Right lobe of liver (tissue), 6 donors: ENCODE measurements at regions not wholly inside any gene's neighbourhood (a gene's known extent, or its start where the extent isn't known, plus 50 kb on each side); places are given as distances from the start of the nearest gene placed in this dataset.

Experiments used
- ATAC-seq, 4 donors: fragments of 200-7000 bp; cut with Tn5 transposase; one replicate each; pipeline ENCODE4 v1.9.1; 2020; ENCODE audit warnings: mild to moderate bottlenecking in 4 of 4, moderate library complexity in 4 of 4
- DNase-seq, 3 donors: peaks; one replicate each; pipeline ENCODE4 v3.0.0-alpha.2; 2020
- H3K27ac ChIP-seq, 3 donors: fragments of 200-600 bp; one replicate each; pipeline ENCODE4 v1.8.0; 2022
- H3K27me3 ChIP-seq, 2 donors: fragments of 200-600 bp; one replicate each; pipeline ENCODE4 v1.8.0; 2022
- H3K36me3 ChIP-seq, 4 donors: fragments of 200-600 bp; sonication (generic) in 1 of 4; one replicate each; pipeline versions ENCODE4 v1.5.1 to v1.8.0; 2017 to 2022; ENCODE audit warnings: control low read depth in 1 of 4
- H3K4me1 ChIP-seq, 4 donors: fragments of 200-600 bp; sonication (generic) in 1 of 4; one replicate each; pipeline versions ENCODE4 v1.5.1 to v1.8.0; 2017 to 2022; ENCODE audit warnings: control low read depth in 1 of 4
- H3K4me3 ChIP-seq, 3 donors: fragments of 200-600 bp; one replicate each; pipeline ENCODE4 v1.8.0; 2022
- H3K9me3 ChIP-seq, 4 donors: fragments of 200-600 bp; sonication (generic) in 1 of 4; one replicate each; pipeline versions ENCODE4 v1.5.1 to v1.8.0; 2017 to 2022; ENCODE audit warnings: control low read depth in 1 of 4
- POLR2A ChIP-seq: fragments of 450-650 bp; IDR thresholded peaks from one replicate; pipeline ENCODE4 v1.6.1; 2017; ENCODE audit warnings: antibody characterized with exemption, mild to moderate bottlenecking
- WGBS: methylation state at CpG from one replicate; pipeline ENCODE4 v1.1.6; 2018; ENCODE audit warnings: low coverage, low lambda C conversion rate; ENCODE audit not compliant: insufficient coverage; ENCODE audit errors: missing lambda C conversion rate; 5-methylcytosine and 5-hydroxymethylcytosine counted together
- intact Hi-C, 2 donors: fragments of 100-400 bp; cut with DNase I; formaldehyde crosslinking; loops; one replicate each; pipeline versions ENCODE4 v1.11.2 to v1.14.1; 2022
- TF ChIP-seq, protein P1 (sequence below), 4 donors: fragments of 200-600 bp in 3 of 4; fragments of 450-650 bp in 1 of 4; IDR thresholded peaks; one replicate each; pipeline versions ENCODE4 v1.5.1 to v1.8.0; 2016 to 2022; ENCODE audit warnings: antibody characterized with exemption in 4 of 4, mild to moderate bottlenecking in 2 of 4
- donor health status: DM: no; HTN: yes; CAD: no.
- donor health status: DM: no; HTN: no; CAD: no.
- donor health status: DM: no; HTN: no; CAD: no.
- donor health status: DM: no; HTN: yes; CAD: no.
- donor health status: DM: no; HTN: yes; CAD: no.

DNA sequence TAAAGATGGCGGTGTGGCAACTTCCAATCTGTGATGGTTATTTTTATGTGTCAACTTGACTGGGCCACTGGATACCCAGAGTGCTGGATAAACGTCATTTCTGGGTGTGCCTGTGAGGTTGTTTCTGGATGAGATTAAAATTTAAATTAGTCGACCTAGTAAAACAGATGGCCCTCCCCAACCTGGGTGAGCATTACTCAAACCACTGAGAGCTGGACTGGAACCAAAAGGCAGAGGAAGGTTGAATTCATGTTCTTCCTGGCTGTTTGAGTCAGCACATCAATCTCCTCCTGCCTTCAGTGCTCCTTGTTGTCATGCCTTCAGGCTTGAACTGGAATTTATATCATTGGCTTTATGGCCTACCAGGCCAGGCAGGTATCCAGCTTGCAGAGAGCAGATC lies 190.8 kb upstream of the RGPD4 start:
- intact Hi-C loops: no loop called here
- no peak for TF ChIP-seq POLR2A
- TF ChIP-seq, protein P1, sequence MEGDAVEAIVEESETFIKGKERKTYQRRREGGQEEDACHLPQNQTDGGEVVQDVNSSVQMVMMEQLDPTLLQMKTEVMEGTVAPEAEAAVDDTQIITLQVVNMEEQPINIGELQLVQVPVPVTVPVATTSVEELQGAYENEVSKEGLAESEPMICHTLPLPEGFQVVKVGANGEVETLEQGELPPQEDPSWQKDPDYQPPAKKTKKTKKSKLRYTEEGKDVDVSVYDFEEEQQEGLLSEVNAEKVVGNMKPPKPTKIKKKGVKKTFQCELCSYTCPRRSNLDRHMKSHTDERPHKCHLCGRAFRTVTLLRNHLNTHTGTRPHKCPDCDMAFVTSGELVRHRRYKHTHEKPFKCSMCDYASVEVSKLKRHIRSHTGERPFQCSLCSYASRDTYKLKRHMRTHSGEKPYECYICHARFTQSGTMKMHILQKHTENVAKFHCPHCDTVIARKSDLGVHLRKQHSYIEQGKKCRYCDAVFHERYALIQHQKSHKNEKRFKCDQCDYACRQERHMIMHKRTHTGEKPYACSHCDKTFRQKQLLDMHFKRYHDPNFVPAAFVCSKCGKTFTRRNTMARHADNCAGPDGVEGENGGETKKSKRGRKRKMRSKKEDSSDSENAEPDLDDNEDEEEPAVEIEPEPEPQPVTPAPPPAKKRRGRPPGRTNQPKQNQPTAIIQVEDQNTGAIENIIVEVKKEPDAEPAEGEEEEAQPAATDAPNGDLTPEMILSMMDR (IDR thresholded peaks at IDR 0.05): no peak
- 44% methylated on average over 3 of the region's 3 CpGs for WGBS
- no peaks in the 10 kb centered on the region for H3K27me3 ChIP-seq
- H3K36me3 ChIP-seq: no peaks in the 10 kb centered on the region
- H3K27ac ChIP-seq: no peak overlapping the region
- no peak overlapping the region for H3K4me3 ChIP-seq
- DNase-seq: no peak
- peaks cover 0 to 7% (median 0%) of the 10 kb centered on the region in 4 donors for H3K9me3 ChIP-seq
- no peaks in the 10 kb centered on the region for H3K4me1 ChIP-seq
- no peak for ATAC-seq

DNA sequence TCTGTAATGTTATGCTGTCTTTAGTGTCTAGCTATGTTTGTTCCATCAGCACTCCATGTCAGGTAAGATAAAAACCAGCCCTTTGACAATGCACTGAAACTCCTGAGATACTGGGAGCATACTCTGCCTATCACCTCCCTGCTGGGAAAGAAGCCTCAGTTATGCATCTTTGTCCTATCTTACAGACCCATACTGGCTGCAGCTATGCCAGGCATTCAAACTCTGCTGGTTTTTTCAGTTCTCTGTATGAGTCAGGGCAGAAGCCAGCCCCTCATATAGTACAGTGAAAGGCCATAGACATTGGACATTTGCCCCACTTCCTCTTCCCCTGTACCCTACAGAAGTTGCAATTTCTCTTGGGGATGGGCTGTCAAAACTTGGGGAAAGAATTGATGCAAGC lies 181.1 kb upstream of the RGPD4 start:
- Histone ChIP-seq H3K9me3 (no peaks in the 10 kb centered on the region), H3K36me3 (no peaks in the 10 kb centered on the region), H3K4me1 (no peaks in the 10 kb centered on the region), H3K4me3 (no peak overlapping the region), H3K27me3 (no peaks in the 10 kb centered on the region), H3K27ac (no peak overlapping the region)
- ATAC-seq (no peak), DNase-seq (no peak)
- intact Hi-C loops: no loop called here
- no peak for TF ChIP-seq POLR2A
- TF ChIP-seq, protein P1 (IDR thresholded peaks at IDR 0.05): no peak

DNA sequence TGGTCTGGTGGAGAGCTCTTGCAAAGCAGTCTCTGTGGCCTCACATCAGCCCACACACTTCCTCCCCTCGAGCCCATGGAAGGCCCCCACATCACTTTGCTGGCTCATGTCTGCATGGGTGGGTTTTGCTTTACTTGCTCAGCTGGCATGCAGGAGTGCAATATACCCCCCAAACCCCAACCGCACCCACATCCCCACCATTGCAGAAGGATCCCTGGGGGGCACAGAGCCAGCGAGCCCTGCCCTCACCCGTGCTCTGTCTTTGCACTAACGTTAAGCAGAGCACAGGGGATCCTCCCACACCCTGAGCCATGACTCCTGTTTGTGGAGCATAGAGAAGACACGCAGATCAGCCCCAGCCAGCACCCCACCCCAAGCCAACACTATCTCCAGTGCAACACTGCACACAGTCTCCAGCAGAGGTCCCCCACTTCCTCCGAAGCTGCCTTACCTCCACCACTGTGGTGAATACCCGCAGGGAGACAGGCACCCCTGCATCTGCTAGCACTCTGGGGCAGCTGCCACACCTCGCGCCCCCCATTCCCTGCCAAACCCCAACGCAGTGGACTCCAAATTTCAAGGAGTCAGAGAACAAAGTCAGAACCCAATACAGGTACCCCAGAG lies 177.8 kb upstream of the RGPD4 start:
- H3K9me3 ChIP-seq: no peaks in the 10 kb centered on the region
- H3K27ac ChIP-seq: no peak overlapping the region
- intact Hi-C loops: no loop called here
- H3K27me3 ChIP-seq: no peaks in the 10 kb centered on the region
- no peak for ATAC-seq
- TF ChIP-seq POLR2A: no peak
- TF ChIP-seq, protein P1 (IDR thresholded peaks at IDR 0.05): no peak
- H3K4me1 ChIP-seq: no peaks in the 10 kb centered on the region
- no peak overlapping the region for H3K4me3 ChIP-seq
- no peak for DNase-seq
- WGBS: 40% methylated on average over 1 of the region's 11 CpGs
- no peaks in the 10 kb centered on the region for H3K36me3 ChIP-seq

DNA sequence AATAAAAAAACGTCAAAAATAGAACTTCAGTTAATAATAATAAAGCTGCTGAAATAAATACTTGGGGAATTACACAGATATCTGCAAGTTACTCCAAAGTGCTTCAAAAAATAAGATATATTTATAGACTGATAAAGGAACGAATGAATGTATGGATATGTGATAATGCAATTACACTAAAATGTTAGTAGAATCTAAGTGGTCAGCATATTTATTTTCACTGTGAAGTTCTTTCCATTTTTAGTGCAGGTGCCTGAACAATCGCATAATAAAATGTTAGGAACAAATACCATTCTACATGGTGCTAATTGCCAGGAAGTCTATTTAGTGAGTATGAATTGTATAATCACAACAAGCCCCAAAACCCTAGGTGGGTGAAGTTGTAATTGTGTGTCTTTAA lies 169.6 kb upstream of the RGPD4 start:
- no peak overlapping the region for H3K27ac ChIP-seq
- H3K36me3 ChIP-seq: no peaks in the 10 kb centered on the region
- TF ChIP-seq POLR2A: no peak
- no peaks in the 10 kb centered on the region for H3K9me3 ChIP-seq
- H3K4me1 ChIP-seq: no peaks in the 10 kb centered on the region
- 50% methylated on average over 3 of the region's 3 CpGs for WGBS
- no peaks in the 10 kb centered on the region for H3K27me3 ChIP-seq
- no peak overlapping the region for H3K4me3 ChIP-seq
- intact Hi-C loops: no loop called here
- ATAC-seq (no peak), DNase-seq (no peak)

DNA sequence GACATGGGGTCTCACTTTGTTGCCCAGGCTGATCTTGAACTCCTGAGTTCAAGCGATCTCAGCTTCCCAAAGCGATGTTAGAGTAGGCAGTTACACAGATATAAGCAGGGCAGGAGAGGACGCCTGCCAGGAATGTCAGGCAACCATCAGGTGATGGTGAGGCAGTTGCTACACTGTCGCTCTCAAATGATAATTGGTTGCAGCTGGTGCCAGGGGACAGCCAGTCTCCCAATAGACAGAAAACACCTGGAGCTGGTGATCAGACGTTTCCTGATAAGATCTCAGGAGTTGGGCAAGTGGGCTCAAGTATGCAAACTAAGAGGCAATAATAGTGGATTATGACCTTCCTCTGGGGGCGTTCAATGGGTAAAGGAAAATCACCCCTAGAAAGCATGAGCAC lies 163.1 kb upstream of the RGPD4 start:
- Histone ChIP-seq H3K27ac (no peak overlapping the region), H3K4me3 (no peak overlapping the region), H3K36me3 (no peaks in the 10 kb centered on the region), H3K27me3 (no peaks in the 10 kb centered on the region), H3K4me1 (no peaks in the 10 kb centered on the region), H3K9me3 (no peaks in the 10 kb centered on the region)
- ATAC-seq: no peak
- intact Hi-C loops: no loop called here
- 45% methylated on average over 6 of the region's 6 CpGs for WGBS
- DNase-seq: no peak
- TF ChIP-seq, protein P1 (IDR thresholded peaks at IDR 0.05): no peak
- no peak for TF ChIP-seq POLR2A
